RWPE2 (cell line): ENCODE measurements at regions not wholly inside any gene's neighbourhood (a gene's known extent, or its start where the extent isn't known, plus 50 kb on each side); places are given as distances from the start of the nearest gene placed in this dataset.

Experiments used
- ATAC-seq: fragments of 200-7000 bp; cut with Tn5 transposase; 3 replicates; pipeline ENCODE4 v1.9.1; 2021; ENCODE audit warnings: low read depth
- DNase-seq: peaks from one replicate; pipeline ENCODE4 v3.0.0-alpha.2; 2020; ENCODE audit warnings: low spot score
- H3K27ac ChIP-seq: fragments of 450-650 bp; 2 replicates; pipeline ENCODE4 v1.5.1; 2017; ENCODE audit warnings: mild to moderate bottlenecking; ENCODE audit not compliant: poor library complexity, severe bottlenecking
- H3K27me3 ChIP-seq: fragments of 250-450 bp; sonication (Bioruptor Pico); 2 replicates; pipeline ENCODE4 v1.5.1; 2021; ENCODE audit warnings: mild to moderate bottlenecking, moderate library complexity; ENCODE audit not compliant: insufficient read depth, poor library complexity, severe bottlenecking
- H3K36me3 ChIP-seq: fragments of 250-450 bp; sonication (Bioruptor Pico); 2 replicates; pipeline ENCODE4 v1.5.1; 2020; ENCODE audit warnings: low read depth, mild to moderate bottlenecking, moderate library complexity
- H3K4me1 ChIP-seq: fragments of 250-450 bp; sonication (Bioruptor Pico); 2 replicates; pipeline ENCODE4 v1.5.1; 2021; ENCODE audit warnings: mild to moderate bottlenecking, moderate library complexity; ENCODE audit not compliant: insufficient read depth, poor library complexity, severe bottlenecking
- H3K4me3 ChIP-seq: fragments of 250-450 bp; sonication (Bioruptor Pico); 2 replicates; pipeline ENCODE4 v1.5.1; 2021; ENCODE audit warnings: mild to moderate bottlenecking, moderate library complexity; ENCODE audit not compliant: severe bottlenecking
- H3K9me3 ChIP-seq: fragments of 250-450 bp; sonication (Bioruptor Pico); 2 replicates; pipeline ENCODE4 v1.5.1; 2021; ENCODE audit warnings: mild to moderate bottlenecking, moderate library complexity; ENCODE audit not compliant: severe bottlenecking
- CTCF ChIP-seq: fragments of 450-650 bp; IDR thresholded peaks from one replicate; pipeline ENCODE4 v1.5.1; 2017; ENCODE audit warnings: mild to moderate bottlenecking, moderate library complexity; ENCODE audit not compliant: poor library complexity, severe bottlenecking

DNA sequence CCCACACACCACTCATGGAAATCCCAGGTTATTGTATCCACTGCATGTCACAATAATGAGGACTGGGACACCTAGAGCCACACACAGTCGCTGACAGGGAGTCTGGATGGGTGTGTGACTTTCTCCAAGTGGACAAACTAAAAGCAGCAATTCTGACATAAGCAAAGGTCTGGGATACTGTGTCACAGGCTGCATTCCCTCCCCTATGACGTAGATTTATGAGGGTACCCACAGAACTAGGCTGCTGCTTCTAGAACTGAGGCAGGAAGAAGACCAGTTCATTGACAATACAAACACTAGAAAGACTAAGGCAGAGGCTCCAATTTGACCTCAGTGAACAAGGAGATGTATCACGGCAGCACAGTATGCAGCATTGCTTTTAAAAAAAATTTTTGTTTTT lies 63.6 kb upstream of the TBCA start:
- Histone ChIP-seq H3K27ac (no peak overlapping the region), H3K4me3 (no peak overlapping the region), H3K9me3 (no peaks in the 10 kb centered on the region), H3K36me3 (no peaks in the 10 kb centered on the region), H3K27me3 (peaks cover 22% of the 10 kb centered on the region), H3K4me1 (no peaks in the 10 kb centered on the region)
- DNase-seq, result no peak
- no peak for TF ChIP-seq CTCF
- no peak for ATAC-seq

DNA sequence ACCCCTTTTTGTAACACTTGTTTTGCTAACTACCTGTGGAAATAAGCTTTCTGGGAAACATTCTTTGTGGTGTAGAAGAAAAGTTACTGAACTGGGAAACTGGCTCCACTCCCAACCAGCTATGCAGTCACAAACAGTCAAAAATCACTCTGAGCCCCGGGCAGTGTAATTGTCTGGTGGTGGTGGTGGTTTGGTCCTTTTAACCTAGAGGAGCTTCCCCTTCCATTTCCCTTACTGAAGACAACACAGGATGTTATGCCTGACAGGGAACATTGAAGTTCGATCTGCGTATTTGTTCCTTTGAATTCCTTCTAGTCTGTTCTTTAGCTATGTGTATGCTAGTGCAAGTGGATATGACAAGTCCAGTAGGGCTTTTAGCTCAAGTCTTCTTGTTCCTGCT lies 56.8 kb upstream of the TBCA start:
- Histone ChIP-seq H3K4me1 (no peaks in the 10 kb centered on the region), H3K4me3 (no peak overlapping the region), H3K36me3 (no peaks in the 10 kb centered on the region), H3K9me3 (no peaks in the 10 kb centered on the region), H3K27ac (no peak overlapping the region), H3K27me3 (peaks cover 10% of the 10 kb centered on the region)
- TF ChIP-seq CTCF, result no peak
- DNase-seq (no peak), ATAC-seq (no peak)

GRCh38 chr5:77832166-77832770 lies 56.1 kb upstream of the TBCA start:
- no peaks in the 10 kb centered on the region for H3K4me1 ChIP-seq
- peaks cover 15% of the 10 kb centered on the region for H3K27me3 ChIP-seq
- H3K9me3 ChIP-seq, result no peaks in the 10 kb centered on the region
- no peaks in the 10 kb centered on the region for H3K36me3 ChIP-seq
- ATAC-seq, result no peak
- no peak for DNase-seq
- H3K27ac ChIP-seq, result no peak overlapping the region
- H3K4me3 ChIP-seq, result no peak overlapping the region
- TF ChIP-seq CTCF, result no peak

GRCh38 chr5:77828445-77828844 lies 52.3 kb upstream of the TBCA start:
- Histone ChIP-seq H3K4me1 (no peaks in the 10 kb centered on the region), H3K9me3 (no peaks in the 10 kb centered on the region), H3K4me3 (no peak overlapping the region), H3K27me3 (peaks cover 31% of the 10 kb centered on the region), H3K36me3 (no peaks in the 10 kb centered on the region), H3K27ac (no peak overlapping the region)
- no peak for ATAC-seq
- DNase-seq, result no peak
- peak; percentile 17 for TF ChIP-seq CTCF
